ENCODE measurements at regions not wholly inside any gene's neighbourhood (a gene's known extent, or its start where the extent isn't known, plus 50 kb on each side); places are given as distances from the start of the nearest gene placed in this dataset.

DNA sequence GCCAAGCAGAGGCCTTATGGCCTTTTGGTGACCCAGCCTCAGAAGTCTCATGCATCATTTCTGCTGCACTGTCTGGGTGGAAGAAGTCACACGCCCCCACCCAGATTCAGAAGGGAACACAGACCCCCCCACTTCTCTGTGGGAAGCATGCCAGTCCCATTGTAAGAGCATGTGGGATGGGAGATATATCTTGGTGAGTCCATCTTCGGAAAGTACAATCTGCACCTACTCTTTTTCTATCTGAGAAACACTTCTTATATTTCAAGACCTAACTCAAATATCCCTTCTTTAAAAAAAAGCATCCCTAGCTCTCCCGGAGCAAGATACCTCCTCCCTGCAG lies 159.6 kb upstream of the FGGY start:
- H3K4me3 ChIP-seq (ENCODE audit: low read length) = no peak overlapping the region
- H3K36me3 ChIP-seq (ENCODE audit: insufficient read depth, low read length) = no peaks in the 10 kb centered on the region
- Mint-ChIP-seq H3K4me3 (no peak overlapping the region), H3K27me3 (peaks cover 6 to 9% of the 10 kb centered on the region in 2 donors), H3K4me1 (peaks cover 0 to under 1% (median 0%) of the 10 kb centered on the region in 3 donors), H3K9me3 (no peaks in the 10 kb centered on the region), H3K27ac (no peak overlapping the region), H3K36me3 (peaks cover 0 to 2% (median 0%) of the 10 kb centered on the region in 3 donors)
- no peaks in the 10 kb centered on the region for H3K27me3 ChIP-seq (ENCODE audit: insufficient read depth, low read length, poor library complexity, severe bottlenecking)
- no peak for DNase-seq
- H3K4me1 ChIP-seq (ENCODE audit: insufficient read depth, low read length) = no peaks in the 10 kb centered on the region
- H3K27ac ChIP-seq (ENCODE audit: low read depth, low read length) = no peak overlapping the region
- no peaks in the 10 kb centered on the region for H3K9me3 ChIP-seq (ENCODE audit: low read length)
- ChIA-PET POLR2A (no interaction called here), CTCF (no interaction called here)

- peaks cover 5% of the 10 kb centered on the region in 2 donors for H3K27me3 Mint-ChIP-seq
- DNase-seq = no peak
- no peaks in the 10 kb centered on the region for H3K36me3 ChIP-seq (ENCODE audit: insufficient read depth, low read length)
- H3K27ac ChIP-seq (ENCODE audit: low read depth, low read length) = no peak overlapping the region
- H3K27me3 ChIP-seq (ENCODE audit: insufficient read depth, low read length, poor library complexity, severe bottlenecking) = no peaks in the 10 kb centered on the region
- H3K4me3 Mint-ChIP-seq = no peak overlapping the region
- no peaks in the 10 kb centered on the region for H3K9me3 ChIP-seq (ENCODE audit: low read length)
- peaks cover 0 to 8% (median under 1%) of the 10 kb centered on the region in 3 donors for H3K4me1 Mint-ChIP-seq
- POLR2A ChIA-PET = no interaction called here
- H3K36me3 Mint-ChIP-seq = peaks cover 0 to 2% (median 0%) of the 10 kb centered on the region in 3 donors
- H3K9me3 Mint-ChIP-seq = no peaks in the 10 kb centered on the region
- CTCF ChIA-PET = no interaction called here
- H3K27ac Mint-ChIP-seq = peak overlapping the region in 1 of 8 donors; percentile 47
- H3K4me1 ChIP-seq (ENCODE audit: insufficient read depth, low read length) = no peaks in the 10 kb centered on the region
- H3K4me3 ChIP-seq (ENCODE audit: low read length) = no peak overlapping the region
Observed at GRCh38 chr1:59137968-59138367, 158.9 kb upstream of the FGGY start.

DNA sequence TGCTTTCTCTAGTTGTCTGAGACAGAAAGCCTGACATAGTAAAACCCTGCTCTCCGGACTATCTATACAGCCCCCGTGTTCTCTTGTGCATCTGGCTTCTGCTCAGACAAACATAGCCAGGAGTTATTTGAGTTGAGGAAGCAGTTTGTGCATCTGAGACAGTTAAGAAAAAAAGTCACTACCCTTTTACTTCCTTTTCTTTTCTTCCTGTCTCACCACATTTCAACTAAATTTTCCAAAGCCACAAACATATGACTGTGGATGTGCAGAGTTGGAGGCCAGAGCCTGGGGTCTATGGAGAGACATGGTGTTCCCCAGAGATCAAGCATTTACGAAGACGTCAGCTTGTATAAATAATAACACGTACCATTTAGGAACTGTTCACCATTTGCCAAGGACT lies 158.5 kb upstream of the FGGY start:
- ChIA-PET POLR2A (no interaction called here), CTCF (no interaction called here)
- H3K27ac ChIP-seq (ENCODE audit: low read depth, low read length) = no peak overlapping the region
- H3K4me1 ChIP-seq (ENCODE audit: insufficient read depth, low read length) = no peaks in the 10 kb centered on the region
- Mint-ChIP-seq H3K4me1 (peaks cover 0 to 10% (median 2%) of the 10 kb centered on the region in 3 donors), H3K27ac (no peak overlapping the region), H3K27me3 (peaks cover 5% of the 10 kb centered on the region in 2 donors), H3K36me3 (peaks cover 0 to 2% (median 0%) of the 10 kb centered on the region in 3 donors), H3K4me3 (no peak overlapping the region), H3K9me3 (no peaks in the 10 kb centered on the region)
- H3K4me3 ChIP-seq (ENCODE audit: low read length) = no peak overlapping the region
- H3K27me3 ChIP-seq (ENCODE audit: insufficient read depth, low read length, poor library complexity, severe bottlenecking) = no peaks in the 10 kb centered on the region
- DNase-seq = no peak
- H3K9me3 ChIP-seq (ENCODE audit: low read length) = no peaks in the 10 kb centered on the region
- no peaks in the 10 kb centered on the region for H3K36me3 ChIP-seq (ENCODE audit: insufficient read depth, low read length)

GRCh38 chr1:59139396-59139795 lies 157.5 kb upstream of the FGGY start:
- Histone ChIP-seq H3K9me3 (ENCODE audit: low read length) (no peaks in the 10 kb centered on the region), H3K27ac (ENCODE audit: low read depth, low read length) (no peak overlapping the region), H3K36me3 (ENCODE audit: insufficient read depth, low read length) (no peaks in the 10 kb centered on the region), H3K4me1 (ENCODE audit: insufficient read depth, low read length) (no peaks in the 10 kb centered on the region), H3K27me3 (ENCODE audit: insufficient read depth, low read length, poor library complexity, severe bottlenecking) (no peaks in the 10 kb centered on the region), H3K4me3 (ENCODE audit: low read length) (no peak overlapping the region)
- no peak overlapping the region for H3K4me3 Mint-ChIP-seq
- no peak overlapping the region for H3K27ac Mint-ChIP-seq
- CTCF ChIA-PET = no interaction called here
- POLR2A ChIA-PET = no interaction called here
- H3K36me3 Mint-ChIP-seq = no peaks in the 10 kb centered on the region
- no peaks in the 10 kb centered on the region for H3K9me3 Mint-ChIP-seq
- H3K4me1 Mint-ChIP-seq = peaks cover 0 to 10% (median 2%) of the 10 kb centered on the region in 3 donors
- peaks cover 5% of the 10 kb centered on the region in 2 donors for H3K27me3 Mint-ChIP-seq
- no peak for DNase-seq

DNA sequence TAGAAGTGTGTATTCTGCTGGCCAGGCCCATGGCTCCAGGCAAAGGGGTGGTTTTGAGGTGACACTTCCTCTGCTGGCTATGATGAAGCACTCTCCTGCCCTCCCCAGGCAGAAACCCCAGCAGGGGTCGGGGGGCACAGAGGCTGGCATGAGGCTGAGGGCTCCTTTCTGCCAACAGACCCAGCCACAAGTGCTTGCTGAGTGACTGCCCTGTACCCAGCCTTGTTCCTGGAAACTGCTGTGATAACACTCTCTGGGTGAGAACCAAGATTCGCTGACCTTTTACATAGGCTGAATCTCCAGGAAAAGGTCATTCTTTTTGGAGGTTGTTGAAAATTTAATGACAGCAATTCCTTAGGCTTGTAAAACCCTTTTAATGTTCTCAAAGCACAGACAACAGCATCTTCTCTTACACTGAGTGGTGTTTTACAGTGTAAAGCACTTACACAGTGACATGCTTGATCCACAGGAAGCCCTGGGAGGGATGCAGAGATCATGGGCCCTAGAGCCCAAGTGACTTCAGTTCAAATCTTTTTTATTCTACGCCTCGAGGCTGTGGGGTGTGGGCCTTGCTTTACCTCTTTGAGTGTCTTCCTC lies 155.5 kb upstream of the FGGY start:
- ChIA-PET CTCF (no interaction called here), POLR2A (no interaction called here)
- H3K27me3 Mint-ChIP-seq = peaks cover 0 to 5% of the 10 kb centered on the region in 2 donors
- Histone ChIP-seq H3K9me3 (ENCODE audit: low read length) (no peaks in the 10 kb centered on the region), H3K4me1 (ENCODE audit: insufficient read depth, low read length) (no peaks in the 10 kb centered on the region), H3K36me3 (ENCODE audit: insufficient read depth, low read length) (no peaks in the 10 kb centered on the region), H3K27ac (ENCODE audit: low read depth, low read length) (no peak overlapping the region), H3K4me3 (ENCODE audit: low read length) (no peak overlapping the region), H3K27me3 (ENCODE audit: insufficient read depth, low read length, poor library complexity, severe bottlenecking) (no peaks in the 10 kb centered on the region)
- H3K27ac Mint-ChIP-seq = peak overlapping the region in 1 of 8 donors; percentile 17
- peaks cover 4 to 14% (median 7%) of the 10 kb centered on the region in 3 donors for H3K4me1 Mint-ChIP-seq
- H3K9me3 Mint-ChIP-seq = no peaks in the 10 kb centered on the region
- no peak for DNase-seq
- H3K36me3 Mint-ChIP-seq = no peaks in the 10 kb centered on the region
- H3K4me3 Mint-ChIP-seq = no peak overlapping the region

- Mint-ChIP-seq H3K27ac (no peak overlapping the region), H3K36me3 (peaks cover 0 to 2% (median 0%) of the 10 kb centered on the region in 3 donors), H3K27me3 (peaks cover 0 to 5% of the 10 kb centered on the region in 2 donors), H3K9me3 (no peaks in the 10 kb centered on the region), H3K4me3 (no peak overlapping the region), H3K4me1 (peaks cover 8 to 22% (median 16%) of the 10 kb centered on the region in 3 donors)
- Histone ChIP-seq H3K9me3 (ENCODE audit: low read length) (no peaks in the 10 kb centered on the region), H3K27ac (ENCODE audit: low read depth, low read length) (no peak overlapping the region), H3K27me3 (ENCODE audit: insufficient read depth, low read length, poor library complexity, severe bottlenecking) (no peaks in the 10 kb centered on the region), H3K4me1 (ENCODE audit: insufficient read depth, low read length) (no peaks in the 10 kb centered on the region), H3K4me3 (ENCODE audit: low read length) (no peak overlapping the region), H3K36me3 (ENCODE audit: insufficient read depth, low read length) (no peaks in the 10 kb centered on the region)
- ChIA-PET CTCF (no interaction called here), POLR2A (no interaction called here)
- DNase-seq = no peak
Observed at GRCh38 chr1:59142311-59143132, 154.4 kb upstream of the FGGY start.

- H3K4me3 ChIP-seq (ENCODE audit: low read length) = no peak overlapping the region
- Mint-ChIP-seq H3K36me3 (peaks cover 0 to 2% (median 0%) of the 10 kb centered on the region in 3 donors), H3K27ac (no peak overlapping the region)
Observed at GRCh38 chr1:59143133-59143487, 153.8 kb upstream of the FGGY start.

DNA sequence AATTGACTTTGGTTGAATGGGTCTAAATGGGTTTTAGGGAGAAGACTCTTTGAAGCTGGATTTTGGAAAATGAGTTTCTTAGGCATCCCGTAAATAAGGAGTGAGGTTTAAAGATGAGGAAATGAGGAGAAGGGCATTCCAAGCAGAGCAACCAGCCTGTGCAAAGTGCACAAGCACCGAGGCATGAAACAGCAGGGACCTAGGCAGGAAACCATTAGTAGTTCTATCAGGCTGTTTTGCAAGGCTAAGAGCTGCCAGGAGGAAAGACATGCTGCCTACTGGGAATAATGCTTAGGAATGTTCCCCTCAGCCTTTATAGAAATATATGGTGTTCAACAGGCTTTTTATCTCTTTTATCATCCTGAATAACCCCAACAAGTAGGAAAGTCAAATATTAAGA lies 153.1 kb upstream of the FGGY start:
- ChIA-PET POLR2A (no interaction called here), CTCF (no interaction called here)
- H3K4me1 Mint-ChIP-seq = peaks cover 8 to 22% (median 16%) of the 10 kb centered on the region in 3 donors
- Histone ChIP-seq H3K27me3 (ENCODE audit: insufficient read depth, low read length, poor library complexity, severe bottlenecking) (no peaks in the 10 kb centered on the region), H3K36me3 (ENCODE audit: insufficient read depth, low read length) (no peaks in the 10 kb centered on the region), H3K4me3 (ENCODE audit: low read length) (no peak overlapping the region), H3K27ac (ENCODE audit: low read depth, low read length) (no peak overlapping the region), H3K9me3 (ENCODE audit: low read length) (no peaks in the 10 kb centered on the region), H3K4me1 (ENCODE audit: insufficient read depth, low read length) (no peaks in the 10 kb centered on the region)
- no peak overlapping the region for H3K4me3 Mint-ChIP-seq
- H3K36me3 Mint-ChIP-seq = peaks cover 0 to 2% (median 0%) of the 10 kb centered on the region in 3 donors
- H3K27me3 Mint-ChIP-seq = peaks cover 0 to 5% of the 10 kb centered on the region in 2 donors
- DNase-seq = no peak
- no peak overlapping the region for H3K27ac Mint-ChIP-seq
- H3K9me3 Mint-ChIP-seq = no peaks in the 10 kb centered on the region

More at GRCh38 chr1:59143133-59143487, 153.8 kb upstream of the FGGY start:
- Histone ChIP-seq H3K36me3 (ENCODE audit: insufficient read depth, low read length) (no peaks in the 10 kb centered on the region), H3K4me1 (ENCODE audit: insufficient read depth, low read length) (no peaks in the 10 kb centered on the region), H3K9me3 (ENCODE audit: low read length) (no peaks in the 10 kb centered on the region), H3K27ac (ENCODE audit: low read depth, low read length) (no peak overlapping the region), H3K27me3 (ENCODE audit: insufficient read depth, low read length, poor library complexity, severe bottlenecking) (no peaks in the 10 kb centered on the region)
- H3K27me3 Mint-ChIP-seq = peaks cover 0 to 5% of the 10 kb centered on the region in 2 donors
- no peak for DNase-seq
- ChIA-PET POLR2A (no interaction called here), CTCF (no interaction called here)
- H3K4me3 Mint-ChIP-seq = no peak overlapping the region
- no peaks in the 10 kb centered on the region for H3K9me3 Mint-ChIP-seq
- H3K4me1 Mint-ChIP-seq = peaks cover 8 to 22% (median 16%) of the 10 kb centered on the region in 3 donors
